ENCODE measurements at regions not wholly inside any gene's neighbourhood (a gene's known extent, or its start where the extent isn't known, plus 50 kb on each side); places are given as distances from the start of the nearest gene placed in this dataset.
A peak's percentile ranks its signal among the peaks of the same experiment; 100 is the strongest.

DNA sequence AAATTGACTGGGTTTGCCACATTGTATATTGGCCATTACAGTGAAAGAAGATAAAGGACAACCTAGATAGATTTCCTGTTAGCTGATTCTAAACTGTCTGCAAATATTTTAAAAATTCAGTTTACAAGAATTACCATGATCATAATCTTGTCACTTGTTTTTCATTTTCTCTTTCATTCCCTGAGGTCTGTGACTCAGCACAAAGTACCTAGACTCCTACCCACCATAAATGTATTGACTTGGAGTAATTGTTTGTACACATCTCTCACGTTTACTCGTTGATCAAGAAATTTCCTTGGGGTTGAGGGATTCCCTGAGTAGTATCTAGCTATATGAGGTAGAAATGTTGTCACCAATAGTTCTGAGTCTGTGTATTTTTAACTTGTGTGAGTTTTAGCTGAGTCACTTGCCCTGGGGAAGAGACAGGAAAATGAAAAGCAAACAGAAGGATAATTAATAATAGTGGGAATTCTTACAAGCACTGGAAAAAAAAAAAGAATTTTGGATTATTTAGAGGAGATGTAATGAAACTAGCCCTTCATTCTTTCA lies 299.2 kb upstream of the DACH1 start:
- BruUV-seq (replicated peaks) = no TSS peak
- TF ChIP-seq, protein P1, sequence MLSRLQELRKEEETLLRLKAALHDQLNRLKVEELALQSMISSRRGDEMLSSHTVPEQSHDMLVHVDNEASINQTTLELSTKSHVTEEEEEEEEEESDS (CRISPR knock-in tag; IDR thresholded peaks at IDR 0.05; ENCODE audit: borderline replicate concordance) = no peak
- peak; percentile 11; the same call in 1 of the 2 replicates for TF ChIP-seq NFE2L2 (IDR thresholded peaks at IDR 0.05; ENCODE audit: low read length)
- 0% methylated on average over 2 of the region's 2 CpGs for WGBS (ENCODE audit: low lambda C conversion rate)
- no peaks in the 10 kb centered on the region for H4K20me1 ChIP-seq (ENCODE audit: insufficient read depth, low read length)
- FAIRE-seq (no peak), ATAC-seq (no peak), DNase-seq (ENCODE audit: low spot score) (no peak)
- in situ Hi-C loops (cut with HindIII; ENCODE audit: extremely low pct_ligation_motif_present, low pct_unique_long_range_greater_than_20kb) = no loop called here
- POLR2A ChIA-PET = no interaction called here
- no peak overlapping the region for H3K27ac ChIP-seq (ENCODE audit: extremely low read length, insufficient read depth, low read length)
- no peaks in the 10 kb centered on the region for H3K79me2 ChIP-seq (ENCODE audit: insufficient read depth, low read length)
- no peak overlapping the region for H3K4me2 ChIP-seq (ENCODE audit: low read depth, low read length)
- H3K4me3 ChIP-seq (replicated peaks in 1 of 3; ENCODE audit: insufficient read depth in 1 of 3, low read depth in 2 of 3, low read length in 3 of 3) = no peak overlapping the region
- CTCF ChIA-PET (ENCODE audit: low intra/inter-chr PET ratio, low total read pairs) = no interaction called here
- H3K9me3 ChIP-seq (ENCODE audit: low read length) = no peaks in the 10 kb centered on the region
- no peak overlapping the region for H2AFZ ChIP-seq (ENCODE audit: low read length)
- H3K27me3 ChIP-seq (ENCODE audit: control insufficient read depth in 1 of 2, insufficient read depth in 2 of 2, low read length in 2 of 2) = no peaks in the 10 kb centered on the region
- no peaks in the 10 kb centered on the region for H3K4me1 ChIP-seq (ENCODE audit: insufficient read depth, low read length)
- no peaks in the 10 kb centered on the region for H3K36me3 ChIP-seq (replicated peaks in 1 of 2; ENCODE audit: control insufficient read depth in 1 of 2, insufficient read depth in 2 of 2, low read length in 2 of 2)
- intact Hi-C loops (cut with micrococcal nuclease; ENCODE audit: unreplicated experiment) = no loop called here
- no peak overlapping the region for H3K9ac ChIP-seq (ENCODE audit: insufficient read depth, low read depth, low read length)

DNA sequence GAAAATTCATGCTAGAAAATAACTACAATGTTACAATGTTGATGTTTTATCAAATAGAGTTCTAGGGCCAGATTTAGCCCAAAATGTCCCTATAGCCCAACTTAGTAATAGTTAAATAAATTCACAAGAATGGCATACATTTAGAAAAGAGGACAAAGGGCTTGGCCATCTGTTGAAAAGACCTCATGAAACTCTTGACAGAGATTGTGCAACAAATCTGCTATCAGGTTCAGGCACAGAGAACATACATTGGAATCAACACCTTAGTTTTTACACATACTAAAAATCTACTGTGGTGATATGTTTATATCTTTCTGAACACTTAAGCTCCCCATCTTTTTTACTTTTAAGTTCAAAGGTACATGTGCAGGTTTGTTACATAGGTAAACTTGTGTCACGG lies 298.3 kb upstream of the DACH1 start:
- no peak for FAIRE-seq
- in situ Hi-C loops (cut with HindIII; ENCODE audit: extremely low pct_ligation_motif_present, low pct_unique_long_range_greater_than_20kb) = no loop called here

More for the DNA sequence above, 298.3 kb upstream of the DACH1 start:
- Histone ChIP-seq H3K9ac (ENCODE audit: insufficient read depth, low read depth, low read length) (no peak overlapping the region), H3K4me1 (ENCODE audit: insufficient read depth, low read length) (no peaks in the 10 kb centered on the region), H2AFZ (ENCODE audit: low read length) (no peak overlapping the region), H3K4me2 (ENCODE audit: low read depth, low read length) (no peak overlapping the region), H3K27me3 (ENCODE audit: control insufficient read depth in 1 of 2, insufficient read depth in 2 of 2, low read length in 2 of 2) (no peaks in the 10 kb centered on the region), H3K79me2 (ENCODE audit: insufficient read depth, low read length) (no peaks in the 10 kb centered on the region), H3K27ac (ENCODE audit: extremely low read length, insufficient read depth, low read length) (no peak overlapping the region), H3K4me3 (replicated peaks in 1 of 3; ENCODE audit: insufficient read depth in 1 of 3, low read depth in 2 of 3, low read length in 3 of 3) (no peak overlapping the region), H3K36me3 (replicated peaks in 1 of 2; ENCODE audit: control insufficient read depth in 1 of 2, insufficient read depth in 2 of 2, low read length in 2 of 2) (no peaks in the 10 kb centered on the region), H3K9me3 (ENCODE audit: low read length) (no peaks in the 10 kb centered on the region), H4K20me1 (ENCODE audit: insufficient read depth, low read length) (no peaks in the 10 kb centered on the region)
- ChIA-PET POLR2A (no interaction called here), CTCF (ENCODE audit: low intra/inter-chr PET ratio, low total read pairs) (no interaction called here)
- WGBS (ENCODE audit: low lambda C conversion rate) = 12% methylated on average over 1 of the region's 1 CpG
- TF ChIP-seq, protein P2, sequence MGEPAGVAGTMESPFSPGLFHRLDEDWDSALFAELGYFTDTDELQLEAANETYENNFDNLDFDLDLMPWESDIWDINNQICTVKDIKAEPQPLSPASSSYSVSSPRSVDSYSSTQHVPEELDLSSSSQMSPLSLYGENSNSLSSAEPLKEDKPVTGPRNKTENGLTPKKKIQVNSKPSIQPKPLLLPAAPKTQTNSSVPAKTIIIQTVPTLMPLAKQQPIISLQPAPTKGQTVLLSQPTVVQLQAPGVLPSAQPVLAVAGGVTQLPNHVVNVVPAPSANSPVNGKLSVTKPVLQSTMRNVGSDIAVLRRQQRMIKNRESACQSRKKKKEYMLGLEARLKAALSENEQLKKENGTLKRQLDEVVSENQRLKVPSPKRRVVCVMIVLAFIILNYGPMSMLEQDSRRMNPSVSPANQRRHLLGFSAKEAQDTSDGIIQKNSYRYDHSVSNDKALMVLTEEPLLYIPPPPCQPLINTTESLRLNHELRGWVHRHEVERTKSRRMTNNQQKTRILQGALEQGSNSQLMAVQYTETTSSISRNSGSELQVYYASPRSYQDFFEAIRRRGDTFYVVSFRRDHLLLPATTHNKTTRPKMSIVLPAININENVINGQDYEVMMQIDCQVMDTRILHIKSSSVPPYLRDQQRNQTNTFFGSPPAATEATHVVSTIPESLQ (CRISPR knock-in tag; conservative IDR thresholded peaks at IDR 0.05) = no peak
- peak; percentile 63 for TF ChIP-seq CEBPB (IDR thresholded peaks at IDR 0.05; ENCODE audit: borderline replicate concordance, low read depth, low read length)
- TF ChIP-seq THAP11 (CRISPR knock-in tag; IDR thresholded peaks at IDR 0.05) = no peak
- BruUV-seq (replicated peaks) = no TSS peak
- intact Hi-C loops (cut with micrococcal nuclease; ENCODE audit: unreplicated experiment) = no loop called here
- no peak for ATAC-seq
- no peak for DNase-seq (ENCODE audit: low spot score)
